Esophagus muscularis mucosa (tissue), 3 donors: ENCODE measurements at regions not wholly inside any gene's neighbourhood (a gene's known extent, or its start where the extent isn't known, plus 50 kb on each side); places are given as distances from the start of the nearest gene placed in this dataset.

Experiments
- CTCF ChIP-seq, 3 experiments: fragments of 200-600 bp in 2 of 3; fragments of 450-650 bp in 1 of 3; sonication (generic) in 2 of 3; IDR thresholded peaks; one replicate each; pipeline ENCODE4 v1.5.1; 2017 to 2019; ENCODE audit warnings: antibody characterized with exemption in 3 of 3, mild to moderate bottlenecking in 2 of 3, moderate library complexity in 1 of 3
- POLR2A ChIP-seq: fragments of 450-650 bp; IDR thresholded peaks from one replicate; pipeline ENCODE4 v1.6.1; 2017; ENCODE audit warnings: antibody characterized with exemption, moderate library complexity, mild to moderate bottlenecking, low read depth

- TF ChIP-seq POLR2A = no peak
- no peak for TF ChIP-seq CTCF (IDR thresholded peaks at IDR 0.05)
These were observed 134.7 kb upstream of the SLITRK5 start for GRCh38 chr13:87536499-87536898.
